ENCODE measurements at regions not wholly inside any gene's neighbourhood (a gene's known extent, or its start where the extent isn't known, plus 50 kb on each side); places are given as distances from the start of the nearest gene placed in this dataset.

DNA sequence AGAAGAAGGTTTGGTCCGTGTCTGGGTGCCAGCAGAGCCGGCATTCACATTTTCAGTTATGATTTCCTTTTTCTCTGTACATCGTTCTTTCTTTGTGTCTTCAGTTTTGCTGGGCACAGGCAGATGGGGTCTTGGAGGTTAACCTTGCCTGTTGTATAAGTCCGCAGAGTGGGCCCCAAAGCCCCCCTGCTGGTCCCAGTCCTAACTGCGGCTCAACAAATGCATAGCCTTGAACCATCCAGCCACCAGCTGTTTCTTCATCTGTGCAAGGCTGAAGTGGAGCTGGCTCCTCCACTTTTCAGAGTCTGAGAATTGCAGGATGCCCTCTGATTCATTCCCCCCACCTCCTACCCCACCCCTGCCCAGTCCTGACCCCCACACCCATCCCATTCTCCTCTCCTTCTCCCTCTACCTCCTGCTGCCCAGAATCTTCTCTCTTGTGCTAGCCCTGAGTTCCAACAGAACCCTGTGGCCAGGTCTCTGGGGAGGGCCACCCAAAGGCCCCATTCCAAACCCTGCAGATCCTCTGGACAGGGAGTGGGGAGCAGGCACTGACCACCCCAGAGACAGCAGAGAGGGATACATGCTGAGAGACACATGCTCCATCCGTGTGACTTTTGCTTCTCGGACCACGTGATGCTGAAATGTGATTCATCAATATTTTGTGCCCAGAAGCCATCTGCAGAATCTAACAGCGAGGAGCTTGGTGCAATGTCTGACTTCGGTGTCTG lies 386.5 kb upstream of the SULF2 start:
- TF ChIP-seq POLR2A (IDR thresholded peaks at IDR 0.05; ENCODE audit: low read depth, low read length) (no peak), POLR2AphosphoS5 (IDR thresholded peaks at IDR 0.05; ENCODE audit: low read depth, low read length) (no peak), PAX5 (IDR thresholded peaks at IDR 0.05; ENCODE audit: insufficient read depth, low read length, severe bottlenecking) (no peak)
